ENCODE measurements at regions not wholly inside any gene's neighbourhood (a gene's known extent, or its start where the extent isn't known, plus 50 kb on each side); places are given as distances from the start of the nearest gene placed in this dataset.

DNA sequence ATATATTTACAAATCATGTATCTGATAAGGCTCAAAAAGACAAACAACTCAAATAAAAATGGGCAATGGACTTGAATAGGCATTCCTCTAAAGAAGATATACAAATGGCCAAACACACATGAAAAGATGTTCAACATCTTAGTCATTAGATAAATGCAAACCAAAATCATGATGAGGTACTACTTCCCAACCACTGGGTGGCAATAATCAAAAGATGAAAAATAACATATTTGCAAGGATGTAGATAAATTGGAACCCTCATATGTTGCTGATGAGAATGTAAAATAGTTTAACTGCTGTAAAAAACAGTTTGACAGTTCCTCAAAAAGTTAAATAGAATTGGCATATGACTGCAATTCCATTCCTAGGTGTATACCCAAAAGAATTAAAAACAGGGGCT lies 132.3 kb downstream of the TTC32 start:
- H3K27ac ChIP-seq = no peak overlapping the region
- TF ChIP-seq, protein P1, sequence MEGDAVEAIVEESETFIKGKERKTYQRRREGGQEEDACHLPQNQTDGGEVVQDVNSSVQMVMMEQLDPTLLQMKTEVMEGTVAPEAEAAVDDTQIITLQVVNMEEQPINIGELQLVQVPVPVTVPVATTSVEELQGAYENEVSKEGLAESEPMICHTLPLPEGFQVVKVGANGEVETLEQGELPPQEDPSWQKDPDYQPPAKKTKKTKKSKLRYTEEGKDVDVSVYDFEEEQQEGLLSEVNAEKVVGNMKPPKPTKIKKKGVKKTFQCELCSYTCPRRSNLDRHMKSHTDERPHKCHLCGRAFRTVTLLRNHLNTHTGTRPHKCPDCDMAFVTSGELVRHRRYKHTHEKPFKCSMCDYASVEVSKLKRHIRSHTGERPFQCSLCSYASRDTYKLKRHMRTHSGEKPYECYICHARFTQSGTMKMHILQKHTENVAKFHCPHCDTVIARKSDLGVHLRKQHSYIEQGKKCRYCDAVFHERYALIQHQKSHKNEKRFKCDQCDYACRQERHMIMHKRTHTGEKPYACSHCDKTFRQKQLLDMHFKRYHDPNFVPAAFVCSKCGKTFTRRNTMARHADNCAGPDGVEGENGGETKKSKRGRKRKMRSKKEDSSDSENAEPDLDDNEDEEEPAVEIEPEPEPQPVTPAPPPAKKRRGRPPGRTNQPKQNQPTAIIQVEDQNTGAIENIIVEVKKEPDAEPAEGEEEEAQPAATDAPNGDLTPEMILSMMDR (conservative IDR thresholded peaks at IDR 0.05) = peak; percentile 46
- no peak for TF ChIP-seq ZFX (IDR thresholded peaks at IDR 0.05)

DNA sequence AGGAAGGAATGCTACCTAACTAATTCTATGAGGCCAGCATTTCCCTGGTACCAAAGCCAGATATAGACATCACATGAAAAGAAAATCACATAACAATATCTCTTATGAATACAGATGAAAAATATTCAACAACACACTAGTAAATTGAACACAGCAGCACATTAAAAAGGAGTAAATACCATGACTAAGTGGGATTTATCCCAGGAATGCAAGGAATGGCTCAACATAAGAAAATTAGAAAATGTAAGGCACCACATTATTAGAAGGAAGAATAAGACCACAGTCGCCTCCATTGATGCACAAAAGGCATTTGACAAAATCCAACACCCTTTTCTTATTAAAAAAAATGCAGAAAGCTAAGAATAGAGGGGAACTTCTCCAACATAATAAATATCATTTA lies 133.9 kb downstream of the TTC32 start:
- TF ChIP-seq ZFX (IDR thresholded peaks at IDR 0.05) = no peak
- TF ChIP-seq, protein P1 (conservative IDR thresholded peaks at IDR 0.05) = no peak
- H3K27ac ChIP-seq = no peak overlapping the region

DNA sequence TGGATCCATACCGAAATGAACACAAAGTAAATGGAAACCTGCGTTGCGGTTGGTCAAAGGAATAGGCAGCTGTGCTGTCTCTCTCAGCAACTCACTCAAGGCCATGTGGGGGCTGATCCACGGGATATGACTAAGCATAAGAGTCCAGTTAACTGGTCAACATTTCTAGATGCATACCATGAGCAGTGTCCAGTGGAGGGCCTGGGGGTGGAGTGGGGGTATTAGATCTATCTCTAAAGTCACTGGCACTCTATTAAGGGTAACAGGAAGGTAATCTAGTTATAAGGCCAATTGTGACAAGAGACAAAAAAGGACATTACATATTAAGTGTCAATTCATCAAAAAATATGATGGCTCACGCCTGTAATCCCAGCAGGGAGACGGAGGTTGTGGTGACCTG lies 136.8 kb downstream of the TTC32 start:
- H3K27ac ChIP-seq = no peak overlapping the region
- no peak for TF ChIP-seq ZFX (IDR thresholded peaks at IDR 0.05)
- TF ChIP-seq, protein P1 (conservative IDR thresholded peaks at IDR 0.05) = no peak

DNA sequence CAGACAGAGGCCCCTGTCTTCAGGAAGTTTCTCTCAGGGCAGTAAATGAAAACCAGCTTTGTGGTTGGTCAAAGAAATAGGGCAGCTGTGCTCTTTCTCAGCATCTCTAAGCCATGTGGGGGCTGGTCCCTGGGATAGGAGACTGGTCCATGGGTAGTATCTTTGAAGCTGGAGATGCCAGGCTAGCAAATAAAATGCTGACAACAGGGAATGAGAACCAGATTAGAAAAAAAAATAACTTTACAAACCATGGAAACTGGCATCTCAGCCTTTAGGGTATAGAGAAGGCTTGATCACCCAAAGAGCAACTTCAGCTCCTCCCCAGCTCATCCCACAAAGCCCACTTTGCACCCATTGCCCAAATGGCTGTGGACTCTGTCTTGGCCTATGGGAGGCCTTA lies 138.1 kb downstream of the TTC32 start:
- TF ChIP-seq ZFX (IDR thresholded peaks at IDR 0.05) = no peak
- TF ChIP-seq, protein P1 (conservative IDR thresholded peaks at IDR 0.05) = no peak
- no peak overlapping the region for H3K27ac ChIP-seq

DNA sequence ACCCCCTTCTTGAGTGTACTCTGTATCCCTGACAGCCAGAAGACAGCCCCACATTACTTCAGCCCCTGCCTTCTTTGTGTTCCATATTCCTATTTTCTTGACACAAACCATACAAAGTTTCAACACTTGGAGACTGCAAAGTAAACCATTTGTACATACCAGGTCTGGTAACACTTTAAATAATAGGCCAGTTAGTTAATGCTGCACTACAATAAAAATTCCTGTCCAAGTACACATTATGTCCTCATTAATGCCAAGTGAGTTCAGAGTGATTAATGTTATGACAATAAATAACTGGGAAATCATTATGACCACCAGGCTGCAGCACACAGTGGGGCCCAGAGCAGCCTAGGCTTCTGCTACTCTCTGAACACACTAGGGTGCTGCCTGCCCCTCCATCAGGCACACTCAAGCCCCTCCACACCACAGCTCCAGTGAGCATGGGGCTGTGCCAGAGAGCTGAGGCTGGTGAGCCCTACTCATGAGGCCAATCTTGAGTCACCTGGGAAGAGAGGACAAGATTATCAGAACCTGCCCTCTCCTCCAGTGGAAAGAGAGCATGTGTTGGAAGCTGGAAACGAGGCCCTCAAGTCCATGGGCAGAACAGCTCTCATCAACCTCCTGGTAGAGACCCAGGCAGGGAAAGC lies 138.7 kb downstream of the TTC32 start:
- H3K27ac ChIP-seq = no peak overlapping the region
- TF ChIP-seq, protein P1 (conservative IDR thresholded peaks at IDR 0.05) = no peak
- no peak for TF ChIP-seq ZFX (IDR thresholded peaks at IDR 0.05)

DNA sequence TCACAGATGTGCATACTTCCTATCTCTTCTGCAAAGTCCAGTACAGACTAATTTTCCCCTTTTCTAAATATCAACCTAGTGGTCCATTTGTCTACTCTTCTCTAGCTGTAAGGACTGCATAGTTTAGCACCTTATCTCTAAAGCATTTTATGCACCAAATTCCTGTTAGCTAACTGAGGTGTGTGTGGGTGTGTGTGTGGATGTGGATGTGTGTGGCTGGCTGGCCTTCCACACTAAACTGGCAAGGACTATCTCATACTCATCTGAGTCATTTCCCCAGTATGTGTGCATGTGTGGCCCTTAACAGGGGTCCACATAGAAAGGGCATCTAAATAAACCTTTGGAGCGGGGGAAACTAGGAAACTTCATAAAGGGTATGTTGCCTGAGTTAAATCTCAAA lies 139.6 kb downstream of the TTC32 start:
- TF ChIP-seq, protein P1 (conservative IDR thresholded peaks at IDR 0.05) = no peak
- TF ChIP-seq ZFX (IDR thresholded peaks at IDR 0.05) = no peak
- H3K27ac ChIP-seq = no peak overlapping the region

DNA sequence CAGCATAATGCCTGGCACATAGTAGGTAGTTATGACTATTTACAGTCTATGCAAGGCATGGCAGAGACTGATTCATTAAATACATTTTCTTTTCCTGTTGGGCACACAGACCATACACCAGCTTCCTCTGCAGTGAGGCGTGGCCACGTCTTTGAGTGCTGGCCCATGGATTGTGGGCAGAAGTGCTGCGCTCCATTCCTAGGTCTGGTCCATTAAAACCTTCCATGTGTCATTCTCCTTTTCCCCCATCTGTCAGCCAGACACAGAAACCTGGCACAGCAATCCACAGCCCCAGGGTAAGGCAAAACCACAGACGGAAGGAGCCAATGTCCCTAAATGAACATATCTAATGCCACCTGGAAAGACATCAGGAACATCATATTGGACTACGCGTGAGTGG lies 141.9 kb downstream of the TTC32 start:
- no peak overlapping the region for H3K27ac ChIP-seq
- TF ChIP-seq ZFX (IDR thresholded peaks at IDR 0.05) = no peak
- TF ChIP-seq, protein P1 (conservative IDR thresholded peaks at IDR 0.05) = no peak

All from C4-2B (cell line).